ENCODE measurements at regions not wholly inside any gene's neighbourhood (a gene's known extent, or its start where the extent isn't known, plus 50 kb on each side); places are given as distances from the start of the nearest gene placed in this dataset.

- ChIA-PET POLR2A (no interaction called here), CTCF (no interaction called here)
- FAIRE-seq, result no peak
Measured at GRCh38 chr14:53380052-53380866, 227.1 kb upstream of the DDHD1 start.

GRCh38 chr14:53378142-53378541 lies 225.0 kb upstream of the DDHD1 start:
- Histone ChIP-seq H3K9me3 (no peaks in the 10 kb centered on the region), H3K4me2 (no peak overlapping the region), H3K4me1 (no peaks in the 10 kb centered on the region), H3K27ac (no peak overlapping the region), H3K4me3 (no peak overlapping the region)
- 47% methylated on average over 4 of the region's 4 CpGs for WGBS (ENCODE audit: missing lambda C conversion rate)
- no peak for TF ChIP-seq CBX2 (IDR thresholded peaks at IDR 0.05; ENCODE audit: borderline replicate concordance, low read depth)
- TF ChIP-seq HOXB5 (CRISPR knock-in tag; IDR thresholded peaks at IDR 0.05), result no peak
- ATAC-seq (no peak), DNase-seq (ENCODE audit: low read depth in 1 of 2, low spot score in 1 of 2) (no peak), FAIRE-seq (no peak)
- POLR2A ChIA-PET, result no interaction called here
- CTCF ChIA-PET, result interaction anchor here (1.5 kb wide), 1 partner anchor 9 kb away, joined by 5 read pairs; no protein-coding TSS in a partner anchor

More at GRCh38 chr14:53380052-53380866, 227.1 kb upstream of the DDHD1 start:
- TF ChIP-seq HEYL (CRISPR knock-in tag; IDR thresholded peaks at IDR 0.05), result no peak
- TF ChIP-seq ZFP36 (IDR thresholded peaks at IDR 0.05; ENCODE audit: borderline replicate concordance, partially characterized antibody), result no peak
- TF ChIP-seq HOXB13 (CRISPR knock-in tag; IDR thresholded peaks at IDR 0.05; ENCODE audit: low read depth), result no peak
- no peak for TF ChIP-seq NPAS2 (CRISPR knock-in tag; IDR thresholded peaks at IDR 0.05; ENCODE audit: borderline replicate concordance)
- TF ChIP-seq CEBPB (IDR thresholded peaks at IDR 0.05), result no peak
- no peak for TF ChIP-seq ZC3H11A (IDR thresholded peaks at IDR 0.05)
- TF ChIP-seq HOXA7 (CRISPR knock-in tag; IDR thresholded peaks at IDR 0.05), result no peak
- no peak for TF ChIP-seq EHF (CRISPR knock-in tag; IDR thresholded peaks at IDR 0.05)
- TF ChIP-seq FOSB (CRISPR knock-in tag; IDR thresholded peaks at IDR 0.05), result no peak
- TF ChIP-seq SREBF2 (IDR thresholded peaks at IDR 0.05), result no peak
- no peak for TF ChIP-seq RCOR1 (IDR thresholded peaks at IDR 0.05; ENCODE audit: low read depth, low read length)
- H3K4me2 ChIP-seq, result no peak overlapping the region
- WGBS (ENCODE audit: missing lambda C conversion rate), result 42% methylated on average over 3 of the region's 3 CpGs
- no peak for DNase-seq (ENCODE audit: low read depth in 1 of 2, low spot score in 1 of 2)
- H3K4me3 ChIP-seq, result no peak overlapping the region
- H3K9me3 ChIP-seq, result no peaks in the 10 kb centered on the region
- H3K4me1 ChIP-seq, result no peaks in the 10 kb centered on the region
- ATAC-seq, result no peak
- no peak overlapping the region for H3K27ac ChIP-seq

- ChIA-PET CTCF (interaction anchor here (1.1 kb wide), 1 partner anchor 14 kb away, joined by 3 read pairs; no protein-coding TSS in a partner anchor), POLR2A (no interaction called here)
- FAIRE-seq (no peak), DNase-seq (ENCODE audit: low read depth in 1 of 2, low spot score in 1 of 2) (no peak), ATAC-seq (no peak)
- H3K4me2 ChIP-seq, result no peak overlapping the region
- H3K4me3 ChIP-seq, result no peak overlapping the region
- 76% methylated on average over 2 of the region's 2 CpGs for WGBS (ENCODE audit: missing lambda C conversion rate)
- no peak overlapping the region for H3K27ac ChIP-seq
- no peak for TF ChIP-seq CTCF (IDR thresholded peaks at IDR 0.05)
- no peak for TF ChIP-seq BCL3 (IDR thresholded peaks at IDR 0.05)
- TF ChIP-seq HMGXB4 (CRISPR knock-in tag; IDR thresholded peaks at IDR 0.05; ENCODE audit: borderline replicate concordance), result no peak
- TF ChIP-seq NR3C1 (IDR thresholded peaks at IDR 0.05), result no peak
- TF ChIP-seq FOSL2 (IDR thresholded peaks at IDR 0.05), result no peak
- TF ChIP-seq FOSL2 (CRISPR knock-in tag; IDR thresholded peaks at IDR 0.05), result no peak
- no peak for TF ChIP-seq ELK1 (IDR thresholded peaks at IDR 0.05; ENCODE audit: low read depth, low read length)
- no peak for TF ChIP-seq MYC (IDR thresholded peaks at IDR 0.05; ENCODE audit: borderline replicate concordance, low read length)
- no peak for TF ChIP-seq HDAC2 (IDR thresholded peaks at IDR 0.05)
- TF ChIP-seq SMC3 (IDR thresholded peaks at IDR 0.05), result no peak
- no peak for TF ChIP-seq RARB (CRISPR knock-in tag; IDR thresholded peaks at IDR 0.05)
- no peaks in the 10 kb centered on the region for H3K4me1 ChIP-seq
- H3K9me3 ChIP-seq, result no peaks in the 10 kb centered on the region
Measured at GRCh38 chr14:53376064-53376463, 222.9 kb upstream of the DDHD1 start.

Measured in A549 (cell line).